H9 (cell line): ENCODE measurements at regions not wholly inside any gene's neighbourhood (a gene's known extent, or its start where the extent isn't known, plus 50 kb on each side); places are given as distances from the start of the nearest gene placed in this dataset.

Experiments
- DNase-seq: peaks from one replicate; pipeline ENCODE4 v3.0.0-alpha.2; 2017
- H2AFZ ChIP-seq: one replicate; pipeline ENCODE4 v1.6.1; 2013; ENCODE audit warnings: mild to moderate bottlenecking, low read length, control low read depth, moderate library complexity
- H2AK5ac ChIP-seq: 2 replicates; pipeline ENCODE4 v1.6.1; 2013; ENCODE audit warnings: low read length, control low read depth, mixed read lengths; ENCODE audit not compliant: insufficient read length
- H2BK120ac ChIP-seq: one replicate; pipeline ENCODE4 v1.6.1; 2013; ENCODE audit warnings: low read depth, mild to moderate bottlenecking, low read length, control low read depth, inconsistent platforms; ENCODE audit not compliant: poor library complexity, severe bottlenecking
- H2BK12ac ChIP-seq: 2 replicates; pipeline ENCODE4 v1.6.1; 2013; ENCODE audit warnings: low read length, control low read depth, mixed read lengths, low read depth; ENCODE audit not compliant: insufficient read length
- H2BK15ac ChIP-seq: 2 replicates; pipeline ENCODE4 v1.6.1; 2013; ENCODE audit warnings: low read depth, low read length, control low read depth
- H2BK20ac ChIP-seq: one replicate; pipeline ENCODE4 v1.6.1; 2013; ENCODE audit warnings: low read depth, mild to moderate bottlenecking, low read length, control low read depth, inconsistent platforms; ENCODE audit not compliant: poor library complexity, severe bottlenecking
- H2BK5ac ChIP-seq: 2 replicates; pipeline ENCODE4 v1.6.1; 2013; ENCODE audit warnings: low read length, control low read depth, mixed read lengths; ENCODE audit not compliant: insufficient read length
- H3K14ac ChIP-seq: 2 replicates; pipeline ENCODE4 v1.6.1; 2013; ENCODE audit warnings: low read length, control low read depth; ENCODE audit not compliant: insufficient read depth
- H3K18ac ChIP-seq: 2 replicates; pipeline ENCODE4 v1.6.1; 2013; ENCODE audit warnings: low read depth, mild to moderate bottlenecking, mixed read lengths, low read length, control low read depth; ENCODE audit not compliant: insufficient read length
- H3K23ac ChIP-seq: 2 replicates; pipeline ENCODE4 v1.6.1; 2013; ENCODE audit warnings: low read length, control low read depth, mixed read lengths, low read depth; ENCODE audit not compliant: insufficient read length
- H3K23me2 ChIP-seq: 2 replicates; pipeline ENCODE4 v1.6.1; 2013; ENCODE audit warnings: low read depth, mild to moderate bottlenecking, mixed read lengths, low read length, control low read depth; ENCODE audit not compliant: insufficient read length, poor library complexity, severe bottlenecking
- H3K27ac ChIP-seq: 2 replicates; pipeline ENCODE4 v1.5.1; 2013; ENCODE audit warnings: low read length, control low read depth, mixed read lengths, low read depth; ENCODE audit not compliant: insufficient read length
- H3K27me3 ChIP-seq: 2 replicates; pipeline ENCODE4 v1.6.1; 2013; ENCODE audit warnings: low read length, control low read depth, inconsistent platforms; ENCODE audit not compliant: insufficient read depth
- H3K4ac ChIP-seq: 2 replicates; pipeline ENCODE4 v1.6.1; 2013; ENCODE audit warnings: low read depth, mild to moderate bottlenecking, control low read depth, inconsistent platforms, low read length, moderate library complexity
- H3K4me1 ChIP-seq: 2 replicates; pipeline ENCODE4 v1.6.1; 2013; ENCODE audit warnings: low read length, control low read depth, inconsistent platforms; ENCODE audit not compliant: insufficient read depth
- H3K4me2 ChIP-seq: 2 replicates; pipeline ENCODE4 v1.6.1; 2013; ENCODE audit warnings: low read length, control low read depth, mixed read lengths; ENCODE audit not compliant: insufficient read length, insufficient read depth
- H3K56ac ChIP-seq: 2 replicates; pipeline ENCODE4 v1.6.1; 2013; ENCODE audit warnings: low read depth, mild to moderate bottlenecking, mixed read lengths, low read length, control low read depth; ENCODE audit not compliant: insufficient read length
- H3K79me1 ChIP-seq: 2 replicates; pipeline ENCODE4 v1.6.1; 2013; ENCODE audit warnings: low read depth, mild to moderate bottlenecking, moderate library complexity, low read length, control low read depth, inconsistent platforms; ENCODE audit not compliant: insufficient read depth, poor library complexity, severe bottlenecking
- H3K79me2 ChIP-seq: 2 replicates; pipeline ENCODE4 v1.6.1; 2013; ENCODE audit warnings: low read length, control low read depth, inconsistent platforms; ENCODE audit not compliant: insufficient read depth
- H3K9ac ChIP-seq: 2 replicates; pipeline ENCODE4 v1.6.1; 2013; ENCODE audit warnings: low read length, control low read depth, mixed read lengths; ENCODE audit not compliant: insufficient read length; ENCODE audit errors: extremely low read depth
- H3K9me3 ChIP-seq: one replicate; pipeline ENCODE4 v1.6.1; 2013; ENCODE audit warnings: low read depth, low read length, inconsistent platforms; ENCODE audit not compliant: control insufficient read depth
- H3T11ph ChIP-seq: one replicate; pipeline ENCODE4 v1.6.1; 2013; ENCODE audit warnings: mild to moderate bottlenecking, low read length, control low read depth, inconsistent platforms
- H4K20me1 ChIP-seq: one replicate; pipeline ENCODE4 v1.6.1; 2013; ENCODE audit not compliant: control insufficient read depth, insufficient read length, insufficient read depth
- H4K5ac ChIP-seq: 2 replicates; pipeline ENCODE4 v1.6.1; 2013; ENCODE audit warnings: low read depth, mild to moderate bottlenecking, mixed read lengths, low read length, control low read depth; ENCODE audit not compliant: insufficient read length
- H4K8ac ChIP-seq: replicated peaks from 2 replicates; pipeline ENCODE4 v1.6.1; 2013; ENCODE audit warnings: low read length, control low read depth, mixed read lengths, low read depth; ENCODE audit not compliant: insufficient read length
- H4K91ac ChIP-seq: 2 replicates; pipeline ENCODE4 v1.6.1; 2013; ENCODE audit warnings: low read depth, mild to moderate bottlenecking, moderate library complexity, mixed read lengths, low read length, control low read depth; ENCODE audit not compliant: insufficient read length
- H3K27ac Mint-ChIP-seq, 3 experiments: 2 replicates in 2 of 3; 3 replicates in 1 of 3; pipeline ENCODE4 v1.8.0; 2020 to 2021; ENCODE audit warnings: mixed read lengths in 3 of 3, mild to moderate bottlenecking in 1 of 3, moderate library complexity in 1 of 3
- H3K27me3 Mint-ChIP-seq: 2 replicates; pipeline ENCODE4 v1.8.0; 2021; ENCODE audit warnings: low read depth, mild to moderate bottlenecking, moderate library complexity, mixed read lengths
- H3K36me3 Mint-ChIP-seq, 3 experiments: 2 replicates in 2 of 3; 3 replicates in 1 of 3; pipeline ENCODE4 v1.8.0; 2020 to 2021; ENCODE audit warnings: low read depth in 3 of 3, mixed read lengths in 3 of 3; ENCODE audit not compliant: insufficient read depth in 1 of 3
- H3K4me1 Mint-ChIP-seq, 2 experiments: 2 replicates each; pipeline ENCODE4 v1.8.0; 2020; ENCODE audit warnings: mixed read lengths in 2 of 2
- H3K4me3 Mint-ChIP-seq, 2 experiments: 2 replicates in 1 of 2; 3 replicates in 1 of 2; pipeline ENCODE4 v1.8.0; 2020 to 2021; ENCODE audit warnings: mild to moderate bottlenecking in 2 of 2, mixed read lengths in 2 of 2, moderate library complexity in 1 of 2
- H3K9me3 Mint-ChIP-seq, 2 experiments: 2 replicates in 1 of 2; 3 replicates in 1 of 2; pipeline ENCODE4 v1.8.0; 2020; ENCODE audit warnings: mild to moderate bottlenecking in 2 of 2, mixed read lengths in 2 of 2, moderate library complexity in 1 of 2
- CTCF ChIP-seq: fragments of 200-600 bp; sonication (generic); conservative IDR thresholded peaks from 3 replicates; pipeline ENCODE4 v1.8.0; 2021; ENCODE audit warnings: antibody characterized with exemption, mild to moderate bottlenecking
- WGBS: extraction: QIAGEN DNeasy Blood & Tissue Kit; methylation state at CpG from one replicate; pipeline ENCODE4 v1.1.7; 2013; ENCODE audit warnings: missing lambda C conversion rate, low lambda C conversion rate, mixed read lengths; ENCODE audit not compliant: insufficient read length; ENCODE audit errors: extremely low coverage; 5-methylcytosine and 5-hydroxymethylcytosine counted together

DNA sequence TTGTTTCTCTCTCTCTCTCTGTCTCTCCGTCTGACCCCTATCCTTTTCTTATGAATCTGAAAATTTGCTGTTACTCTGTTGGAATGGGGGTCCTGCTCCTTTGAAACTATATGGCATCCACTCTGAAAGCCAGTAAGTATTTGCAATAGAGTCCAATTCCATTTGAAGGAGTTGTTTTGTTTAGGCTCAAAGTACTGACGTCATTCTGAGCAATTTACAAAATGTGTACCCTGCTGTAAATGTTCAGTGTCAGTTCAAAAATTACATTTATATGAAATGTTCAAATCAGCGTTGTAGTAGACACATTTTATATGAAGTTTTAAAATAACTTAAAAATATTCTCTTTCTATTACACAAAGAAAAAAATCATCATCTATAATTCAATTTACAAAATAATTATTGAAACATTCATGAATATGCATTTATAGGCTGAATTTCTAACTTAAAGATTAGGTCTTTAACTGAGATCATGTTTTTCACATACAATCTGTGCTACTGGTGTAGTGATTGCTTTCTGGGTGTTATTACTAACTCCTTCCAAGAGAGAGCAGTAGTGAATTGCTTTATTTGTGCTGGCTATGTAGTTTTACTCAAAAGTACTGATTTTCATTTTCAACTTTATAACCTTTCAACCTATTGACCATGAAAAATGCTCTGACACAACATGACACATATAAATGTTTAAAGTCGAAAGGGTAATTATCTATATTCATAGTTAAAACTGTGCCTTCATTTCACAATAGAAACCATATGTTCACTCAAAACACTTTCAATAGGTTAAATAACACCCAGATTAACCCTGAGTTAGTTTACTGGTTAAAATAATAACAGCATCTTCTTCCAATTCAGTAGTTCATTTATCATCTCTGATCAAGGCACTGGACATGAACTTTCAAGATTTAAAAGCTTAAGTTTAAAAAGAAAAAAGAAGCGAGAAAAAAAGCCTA, 253.1 kb upstream of the ADGRL4 start:
- H3K4me3 Mint-ChIP-seq = no peak overlapping the region
- H3K27ac Mint-ChIP-seq = no peak overlapping the region; a peak in 1 of 7 replicates
- Histone ChIP-seq H4K91ac (no peak overlapping the region), H3K4ac (no peak overlapping the region), H3K27ac (no peak overlapping the region), H3K56ac (no peak overlapping the region), H3K4me1 (peaks cover 9% of the 10 kb centered on the region), H2AK5ac (no peak overlapping the region), H3K9me3 (no peaks in the 10 kb centered on the region), H3K27me3 (no peaks in the 10 kb centered on the region), H3K14ac (no peak overlapping the region), H3K23me2 (no peaks in the 10 kb centered on the region), H3K9ac (no peak overlapping the region), H4K5ac (no peak overlapping the region), H3T11ph (no peak overlapping the region), H2AFZ (no peak overlapping the region), H4K8ac (no peak overlapping the region), H3K18ac (no peak overlapping the region), H3K79me1 (no peaks in the 10 kb centered on the region), H2BK20ac (no peak overlapping the region), H2BK120ac (no peak overlapping the region), H3K4me2 (no peak overlapping the region), H2BK5ac (no peak overlapping the region), H4K20me1 (no peaks in the 10 kb centered on the region), H2BK12ac (no peak overlapping the region), H3K79me2 (no peaks in the 10 kb centered on the region), H2BK15ac (no peak overlapping the region), H3K23ac (no peak overlapping the region)
- no peak for DNase-seq
- H3K9me3 Mint-ChIP-seq = no peaks in the 10 kb centered on the region
- peak; percentile 83 for TF ChIP-seq CTCF
- H3K4me1 Mint-ChIP-seq = peaks cover 43 to 47% of the 10 kb centered on the region in 2 experiments
- no peaks in the 10 kb centered on the region for H3K27me3 Mint-ChIP-seq
- 0 out of 7 replicates have a peak, but pooled peaks cover 0 to 2% (median 0%) of the 10 kb centered on the region in 3 experiments for H3K36me3 Mint-ChIP-seq
- WGBS = no CpG with 5 or more reads among the region's 5 CpGs
